GM19463 (cell line): ENCODE measurements at regions not wholly inside any gene's neighbourhood (a gene's known extent, or its start where the extent isn't known, plus 50 kb on each side); places are given as distances from the start of the nearest gene placed in this dataset.
"Not testable (repeated sequence)": the region's sequence is repeated elsewhere in the genome, so short reads cannot be mapped to it uniquely, and the experiment has no call there.

Experiments
- ATAC-seq: cut with Tn5 transposase; IDR thresholded peaks from one replicate; pipeline ENCODE4 v1.9.1; 2021; ENCODE audit warnings: mild to moderate bottlenecking, moderate library complexity; ENCODE audit not compliant: unreplicated experiment

DNA sequence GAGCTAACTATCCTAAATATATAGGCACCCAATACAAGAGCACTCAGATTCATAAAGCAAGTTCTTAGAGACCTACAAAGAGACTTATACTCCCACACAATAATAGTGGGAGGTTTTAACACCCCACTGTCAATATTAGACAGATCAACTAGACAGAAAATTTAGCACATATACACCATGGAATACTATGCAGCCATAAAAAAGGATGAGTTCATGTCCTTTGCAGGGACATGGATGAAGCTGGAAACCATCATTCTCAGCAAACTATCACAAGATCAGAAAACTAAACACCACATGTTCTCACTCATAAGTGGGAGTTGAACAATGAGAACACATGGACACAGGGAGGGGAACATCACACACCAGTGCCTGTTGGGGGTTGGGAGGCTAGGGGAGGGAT, 358.9 kb upstream of the KCND2 start:
- not testable (repeated sequence) for ATAC-seq

DNA sequence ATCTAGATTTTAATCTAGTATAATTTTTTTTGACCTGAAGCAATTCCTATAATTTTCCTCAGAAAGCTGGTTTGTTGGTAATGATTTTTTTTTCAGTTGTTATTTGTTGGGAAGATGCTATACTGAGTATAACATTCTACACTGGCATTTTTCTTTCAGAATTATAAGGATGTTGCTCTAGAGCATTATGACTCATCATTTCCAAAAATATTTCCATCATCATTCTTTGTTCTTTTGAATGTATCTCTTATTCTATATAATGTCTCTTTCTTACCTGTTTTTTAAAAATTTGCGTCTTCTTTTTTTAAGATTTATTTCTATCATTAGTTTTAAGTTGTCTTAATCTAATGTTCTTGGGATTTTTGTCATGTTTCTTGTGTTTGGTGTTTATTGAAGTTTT, 356.5 kb upstream of the KCND2 start:
- ATAC-seq, result no peak

DNA sequence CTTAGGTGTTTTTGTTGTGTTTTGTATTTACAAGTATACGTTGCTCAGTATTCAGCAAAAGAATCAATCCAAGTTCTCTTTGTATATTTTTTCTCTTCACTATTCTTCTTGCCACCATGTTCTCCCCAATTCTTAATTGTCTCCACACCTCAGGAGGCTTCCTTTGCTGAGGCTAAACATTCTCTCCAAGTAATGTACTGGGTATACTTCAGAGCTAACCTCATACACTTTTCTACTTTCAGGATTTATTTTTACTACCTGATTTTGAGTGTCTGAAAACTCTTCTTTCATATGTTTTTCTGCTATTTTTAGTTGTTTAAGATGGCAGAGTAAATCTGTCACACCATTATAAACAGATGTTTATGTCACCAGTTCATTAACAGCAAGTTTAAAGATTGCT, 354.8 kb upstream of the KCND2 start:
- no peak for ATAC-seq

DNA sequence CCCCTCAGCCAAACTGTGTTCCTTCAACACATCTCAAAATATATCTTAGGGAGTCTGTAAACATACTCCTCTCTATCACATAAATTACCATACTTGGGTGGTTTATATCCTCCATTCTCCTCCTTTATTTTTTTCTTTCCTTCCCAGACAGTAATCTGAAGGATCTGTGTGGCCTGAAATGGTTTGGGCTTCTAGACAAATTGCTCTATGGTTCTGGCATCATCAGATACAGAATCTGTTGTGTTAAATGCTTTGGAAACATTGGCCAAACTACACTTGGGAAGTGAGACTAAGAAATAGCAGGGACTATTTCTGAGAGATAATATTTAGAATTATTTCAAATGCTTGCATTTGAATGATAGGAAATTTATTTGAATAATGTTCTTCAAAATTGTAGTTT, 353.0 kb upstream of the KCND2 start:
- ATAC-seq, result no peak

DNA sequence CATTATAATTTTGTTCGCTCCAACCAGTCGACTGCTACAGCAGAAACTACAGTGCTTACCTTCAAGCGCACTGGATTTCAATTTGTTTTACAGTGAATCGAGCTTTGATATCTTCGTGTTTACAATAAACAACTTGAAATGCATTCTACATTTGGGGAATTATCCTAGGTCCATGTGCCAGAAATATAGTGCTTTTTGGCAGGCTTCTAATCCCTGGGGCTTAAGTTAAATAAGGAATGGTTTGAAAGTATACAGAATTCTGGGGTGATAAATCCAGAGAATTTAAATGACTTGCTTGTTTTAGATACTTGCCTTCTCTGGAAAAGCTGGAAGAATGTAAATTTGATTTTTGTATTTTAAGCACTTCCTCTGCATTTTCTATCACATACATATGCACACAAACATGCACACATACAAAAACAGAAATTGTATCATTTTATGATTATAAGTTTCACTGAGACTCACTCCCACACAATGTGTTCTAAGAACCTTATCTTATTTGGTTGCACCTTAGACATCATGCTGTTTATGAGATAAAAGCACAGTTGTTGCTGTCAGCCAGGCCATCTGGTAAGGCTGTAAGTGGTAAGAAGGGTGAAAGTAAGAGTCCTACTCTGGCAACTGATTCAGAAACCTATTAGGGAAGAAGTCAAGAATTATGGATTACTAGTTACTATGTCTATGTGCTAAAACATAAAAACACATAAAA, 347.2 kb upstream of the KCND2 start:
- no peak for ATAC-seq

DNA sequence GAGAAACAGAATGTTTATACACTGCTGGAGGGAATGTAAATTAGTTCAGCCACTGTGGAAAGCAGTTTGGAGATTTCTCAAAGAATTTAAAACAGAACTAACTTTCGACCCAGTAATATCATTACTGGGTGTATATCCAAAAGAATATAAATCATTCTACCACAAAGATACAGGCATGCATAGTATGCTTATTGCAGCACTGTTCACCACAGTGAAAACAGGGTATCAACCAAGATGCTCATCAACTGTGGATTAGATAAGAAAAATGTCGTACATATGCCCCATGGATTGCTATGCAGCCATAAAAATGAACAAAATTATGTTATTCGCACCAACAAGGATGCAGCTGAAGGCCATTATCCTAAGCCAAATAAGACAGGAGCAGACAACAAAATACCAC, 343.1 kb upstream of the KCND2 start:
- ATAC-seq, result no peak

DNA sequence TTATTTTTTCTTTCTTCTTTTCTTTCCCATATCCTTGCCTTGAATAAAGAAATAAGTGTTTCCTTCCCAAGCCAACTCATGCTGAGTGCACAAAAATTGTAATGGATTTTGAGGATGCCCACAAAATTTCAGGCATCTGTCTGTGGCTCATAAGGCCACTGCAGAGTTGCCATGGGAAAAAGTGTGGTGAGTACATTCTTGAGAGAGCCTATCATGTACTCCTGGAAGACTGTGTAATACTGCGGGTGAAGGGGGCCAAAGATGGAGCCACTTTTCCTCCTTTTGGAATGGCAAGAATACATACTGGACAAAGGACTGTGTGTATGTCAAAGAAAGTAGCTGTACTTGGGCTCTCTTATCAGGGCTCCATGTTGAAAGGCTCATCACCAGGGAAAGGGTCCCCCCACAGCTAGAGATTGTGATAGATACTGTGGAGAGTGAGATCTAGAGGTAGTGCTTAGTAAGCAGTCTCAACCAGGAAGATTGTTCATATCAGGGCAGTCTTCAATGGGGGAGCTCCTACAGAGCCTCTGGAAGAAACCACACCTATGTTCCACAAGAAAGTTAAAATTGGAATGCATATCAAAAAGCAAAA, 341.6 kb upstream of the KCND2 start:
- no peak for ATAC-seq

DNA sequence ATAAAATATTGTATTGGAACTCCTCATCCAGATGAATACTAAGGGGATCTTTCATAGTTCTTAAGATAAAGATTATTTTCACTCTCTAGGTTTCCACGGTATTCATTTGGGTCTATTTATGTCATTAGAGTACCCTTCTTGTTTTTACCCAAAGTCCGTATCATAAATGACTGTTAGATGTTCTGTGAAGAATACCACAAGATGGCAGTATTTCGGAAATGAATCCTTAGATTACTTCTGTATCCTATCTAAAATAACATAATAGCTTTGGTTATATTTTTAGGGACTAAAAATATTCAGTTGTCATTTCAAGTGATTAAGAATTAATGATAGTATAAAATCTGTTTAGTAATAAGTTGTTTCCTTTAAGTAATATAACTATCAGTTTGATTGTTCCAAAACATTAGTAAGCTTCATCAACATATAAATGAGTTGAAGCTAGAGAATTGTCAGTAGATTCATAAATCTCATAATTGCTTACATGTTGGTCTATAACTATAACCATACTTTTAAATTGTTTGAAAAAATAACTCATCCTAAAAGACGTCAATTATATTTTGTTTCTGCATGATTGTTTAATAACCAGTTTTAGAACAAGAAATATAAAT, 337.5 kb upstream of the KCND2 start:
- ATAC-seq, result no peak

DNA sequence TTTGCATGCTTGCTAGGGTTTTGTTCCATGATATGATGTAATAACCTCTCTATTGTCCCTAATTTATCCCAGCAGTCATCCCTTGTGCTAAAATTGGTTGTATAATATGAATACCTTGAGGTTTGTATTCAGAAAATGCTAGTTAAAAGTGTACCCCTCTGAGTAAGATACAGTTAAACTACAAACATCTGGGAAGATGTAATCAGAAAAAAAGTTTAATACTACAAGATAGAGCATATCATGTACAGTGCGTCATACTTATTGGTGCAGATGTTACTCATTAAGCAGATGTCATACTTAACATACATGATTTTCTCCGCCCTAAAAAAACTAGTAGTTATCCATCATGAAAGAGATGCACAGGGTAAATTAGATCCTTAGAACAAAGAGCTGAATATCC, 336.1 kb upstream of the KCND2 start:
- ATAC-seq, result no peak

DNA sequence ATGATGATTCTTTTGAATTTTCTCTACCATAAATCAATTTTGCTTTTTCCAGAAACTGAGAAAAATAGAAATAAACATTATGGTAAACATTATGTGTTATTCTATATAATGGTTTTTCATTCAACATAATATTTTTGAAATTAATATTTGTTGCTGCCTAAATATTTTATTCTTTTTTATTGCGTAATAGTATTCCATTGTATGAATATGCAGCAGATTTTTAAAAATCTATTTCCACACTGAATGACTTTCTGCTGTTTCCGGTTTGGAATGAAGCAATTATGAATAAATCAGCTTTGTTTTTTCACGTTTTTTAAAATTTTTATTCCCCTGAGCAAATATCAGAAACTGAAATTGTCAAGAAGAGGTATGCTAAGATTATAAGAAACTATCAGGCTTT, 335.2 kb upstream of the KCND2 start:
- no peak for ATAC-seq

DNA sequence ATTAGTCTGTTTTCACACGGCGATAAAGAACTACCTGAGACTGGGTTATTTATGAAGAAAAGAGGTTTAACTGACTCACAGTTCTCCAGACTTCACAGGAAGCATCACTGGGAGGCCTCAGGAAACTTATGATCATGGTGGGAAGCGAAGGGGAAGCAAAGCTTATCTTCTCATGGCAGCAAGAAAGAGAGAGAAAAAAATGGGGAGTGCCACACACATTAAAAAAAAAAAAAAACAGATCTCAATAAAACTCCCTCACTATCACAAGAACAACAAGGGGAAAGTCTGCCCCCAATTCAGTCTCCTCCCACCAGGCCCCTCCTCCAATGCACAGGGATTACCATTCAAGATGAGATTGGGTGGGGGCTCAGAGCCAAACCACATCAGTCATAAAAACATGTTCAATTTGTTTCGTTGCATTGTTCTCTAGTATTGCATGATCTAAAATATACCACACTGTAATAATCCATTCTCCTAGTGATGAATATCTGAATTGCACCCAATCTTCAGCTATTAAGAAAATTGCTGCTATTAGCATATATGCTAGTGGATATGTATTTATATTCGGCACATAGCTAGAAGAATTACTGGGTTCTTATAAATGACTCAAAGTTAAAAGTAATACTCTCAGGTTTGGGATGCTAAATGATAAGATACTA, 328.9 kb upstream of the KCND2 start:
- ATAC-seq, result no peak

DNA sequence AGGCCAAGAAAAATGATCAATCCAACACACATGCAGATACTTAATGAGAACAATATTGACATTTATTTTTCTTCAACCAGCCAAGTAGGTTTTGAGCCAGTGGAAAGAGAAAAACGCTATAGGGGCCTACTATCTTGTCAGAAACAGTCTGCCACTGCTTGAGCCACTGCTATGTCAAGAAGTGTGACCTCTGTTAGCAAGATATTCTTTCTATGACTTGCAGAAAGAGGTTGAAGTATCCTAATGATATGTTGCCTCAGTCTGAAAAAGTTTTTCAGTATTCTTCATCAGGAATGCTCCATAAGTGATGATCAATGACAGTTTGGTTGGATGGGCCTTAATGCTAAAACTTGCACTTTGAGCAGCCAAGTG, 328.4 kb upstream of the KCND2 start:
- no peak for ATAC-seq

DNA sequence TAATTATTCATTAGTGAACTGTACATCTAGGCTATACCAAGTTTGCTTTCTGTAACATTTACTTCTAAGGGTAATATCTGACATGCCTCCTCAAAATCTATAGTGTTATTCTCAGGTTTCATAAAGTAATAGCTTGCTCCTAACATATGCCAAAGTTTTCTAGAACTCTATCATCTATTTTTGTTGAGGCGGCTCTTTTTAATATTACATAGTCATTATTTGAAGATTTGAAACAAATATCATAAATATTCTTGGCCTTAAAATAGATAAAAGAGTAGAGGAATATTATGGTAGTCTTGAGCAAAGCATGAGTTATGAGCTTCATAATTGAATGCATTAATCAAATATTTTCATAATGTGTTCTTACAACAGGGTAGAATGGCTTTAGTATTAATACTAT, 327.2 kb upstream of the KCND2 start:
- ATAC-seq, result no peak

DNA sequence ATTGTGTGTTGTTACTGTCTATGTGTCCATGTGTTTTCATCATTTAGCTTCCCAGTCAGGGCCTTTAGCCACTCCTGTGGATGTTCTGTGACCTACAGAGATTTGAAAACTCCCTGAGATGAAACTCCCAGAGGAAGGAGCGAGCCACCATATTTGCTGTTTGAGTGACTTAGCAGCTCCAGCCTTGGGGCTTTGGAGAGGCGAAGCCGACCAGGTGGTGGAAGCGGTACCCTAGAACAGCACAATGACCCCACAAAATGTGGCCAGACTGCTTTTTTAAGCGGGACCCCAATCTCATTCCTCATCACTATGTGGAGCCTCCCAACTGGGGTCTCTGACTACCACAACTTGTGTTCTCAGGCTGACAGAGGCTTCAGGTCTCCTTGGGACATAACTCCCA, 323.9 kb upstream of the KCND2 start:
- no peak for ATAC-seq

DNA sequence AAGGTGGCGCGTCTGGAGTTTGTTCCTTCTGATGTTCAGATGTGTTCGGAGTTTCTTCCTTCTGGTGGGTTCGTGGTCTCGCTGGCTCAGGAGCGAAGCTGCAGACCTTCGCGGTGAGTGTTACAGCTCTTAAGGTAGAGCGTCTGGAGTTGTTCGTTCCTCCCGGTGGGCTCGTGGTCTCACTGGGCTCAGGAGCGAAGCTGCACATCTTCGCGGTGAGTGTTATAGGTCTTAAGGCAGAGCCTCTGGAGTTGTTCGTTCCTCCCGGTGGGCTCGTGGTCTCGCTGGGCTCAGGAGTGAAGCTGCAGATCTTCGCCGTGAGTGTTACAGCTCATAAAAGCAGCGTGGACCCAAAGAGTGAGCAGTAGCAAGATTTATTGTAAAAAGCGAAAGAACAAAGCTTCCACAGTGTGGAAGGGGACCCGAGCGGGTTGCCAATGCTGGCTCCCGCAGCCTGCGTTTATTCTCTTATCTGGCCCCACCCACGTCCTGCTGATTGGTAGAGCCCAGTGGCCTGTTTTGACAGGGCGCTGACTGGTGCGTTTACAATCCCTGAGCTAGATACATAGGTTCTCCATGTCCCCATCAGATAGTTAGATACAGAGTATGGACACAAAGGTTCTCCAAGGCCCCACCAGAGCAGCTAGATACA, 322.5 kb upstream of the KCND2 start:
- ATAC-seq, result not testable (repeated sequence)

DNA sequence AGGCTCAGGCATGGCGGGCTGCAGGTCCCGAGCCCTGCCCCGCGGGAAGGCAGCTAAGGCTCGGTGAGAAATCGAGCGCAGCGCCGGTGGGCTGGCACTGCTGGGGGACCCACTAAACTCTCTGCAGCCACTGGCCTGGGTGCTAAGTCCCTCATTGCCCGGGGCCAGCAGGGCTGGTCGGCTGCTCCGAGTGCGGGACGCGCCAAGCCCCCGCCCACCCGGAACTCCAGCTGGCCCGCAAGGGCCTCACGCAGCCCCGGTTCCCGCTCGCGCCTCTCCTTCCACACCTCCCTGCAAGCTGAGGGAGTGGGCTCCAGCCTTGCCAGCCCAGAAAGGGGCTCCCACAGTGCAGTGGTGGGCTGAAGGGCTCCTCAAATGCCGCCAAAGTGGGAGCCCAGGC, 321.4 kb upstream of the KCND2 start:
- not testable (repeated sequence) for ATAC-seq

DNA sequence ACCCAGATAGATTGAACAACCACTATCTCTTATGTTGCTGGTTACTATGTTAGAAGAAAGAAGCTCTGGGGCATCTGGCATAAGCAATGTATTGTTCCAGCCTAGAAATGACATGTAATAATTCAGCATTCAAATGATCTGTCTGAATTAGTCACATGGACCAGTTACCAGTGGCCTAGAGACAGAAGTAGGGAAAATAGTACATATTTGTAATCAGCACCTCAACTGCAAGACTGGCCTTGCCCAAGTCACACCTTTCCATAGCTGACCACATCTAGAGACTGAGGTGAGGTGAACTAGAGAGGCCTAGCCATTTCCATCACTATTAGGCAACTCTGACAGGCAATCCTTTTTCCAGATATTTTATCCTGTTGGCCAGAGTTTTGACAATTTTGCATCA, 315.6 kb upstream of the KCND2 start:
- no peak for ATAC-seq

DNA sequence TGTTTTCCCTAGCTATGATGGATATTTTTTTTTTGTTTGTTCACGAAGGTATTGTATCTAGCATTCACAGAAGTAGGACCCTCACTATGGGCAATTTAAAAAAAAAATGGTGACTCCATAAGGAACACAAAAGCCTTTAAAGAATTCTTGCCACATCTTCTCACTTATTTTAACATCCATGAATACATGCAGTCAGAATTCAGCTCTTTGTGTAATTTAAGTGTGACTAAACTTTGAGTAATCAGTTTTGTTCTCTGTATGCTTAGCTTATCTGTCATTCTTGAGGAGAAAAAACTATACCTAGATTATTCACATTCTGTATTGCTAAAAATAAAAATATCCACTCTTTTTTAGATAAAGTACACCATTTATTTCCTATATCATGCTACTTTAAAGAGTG, 313.2 kb upstream of the KCND2 start:
- ATAC-seq, result no peak

DNA sequence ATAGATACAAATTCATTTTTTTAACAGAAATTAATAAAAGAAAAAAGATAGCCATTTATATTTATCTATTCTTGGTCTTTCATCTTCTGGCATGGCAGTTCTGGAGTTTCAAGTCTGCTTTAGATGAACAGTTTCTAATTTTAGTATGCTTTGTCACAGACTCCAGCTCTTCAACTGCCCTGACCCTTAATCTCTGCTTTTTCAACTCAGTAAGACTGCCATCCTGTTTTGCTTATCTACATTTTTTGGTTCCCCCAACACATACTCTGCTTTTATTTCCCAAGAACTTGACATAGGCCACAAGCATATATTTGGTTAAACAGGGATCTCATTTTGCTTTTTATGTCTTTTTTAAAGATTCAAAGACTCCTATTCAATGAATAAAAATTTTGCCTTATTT, 309.3 kb upstream of the KCND2 start:
- no peak for ATAC-seq

DNA sequence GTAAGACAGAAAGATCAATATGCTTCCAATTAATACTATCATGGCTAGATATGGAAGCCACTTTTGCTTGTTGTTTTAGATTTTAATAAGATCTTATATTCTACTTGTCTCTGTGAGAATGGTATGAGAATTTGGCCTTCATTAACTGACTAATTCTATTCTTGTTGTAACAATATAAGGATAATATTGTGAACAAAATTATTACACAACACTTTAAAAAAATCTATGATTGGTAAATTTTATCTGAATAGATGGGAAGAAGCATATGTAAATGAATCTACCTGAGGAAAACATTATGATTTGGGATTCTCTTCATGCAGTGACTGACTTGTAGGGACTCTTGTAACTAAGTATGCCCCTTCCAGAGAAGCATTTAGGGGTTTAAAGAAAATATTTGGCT, 308.9 kb upstream of the KCND2 start:
- ATAC-seq, result no peak

DNA sequence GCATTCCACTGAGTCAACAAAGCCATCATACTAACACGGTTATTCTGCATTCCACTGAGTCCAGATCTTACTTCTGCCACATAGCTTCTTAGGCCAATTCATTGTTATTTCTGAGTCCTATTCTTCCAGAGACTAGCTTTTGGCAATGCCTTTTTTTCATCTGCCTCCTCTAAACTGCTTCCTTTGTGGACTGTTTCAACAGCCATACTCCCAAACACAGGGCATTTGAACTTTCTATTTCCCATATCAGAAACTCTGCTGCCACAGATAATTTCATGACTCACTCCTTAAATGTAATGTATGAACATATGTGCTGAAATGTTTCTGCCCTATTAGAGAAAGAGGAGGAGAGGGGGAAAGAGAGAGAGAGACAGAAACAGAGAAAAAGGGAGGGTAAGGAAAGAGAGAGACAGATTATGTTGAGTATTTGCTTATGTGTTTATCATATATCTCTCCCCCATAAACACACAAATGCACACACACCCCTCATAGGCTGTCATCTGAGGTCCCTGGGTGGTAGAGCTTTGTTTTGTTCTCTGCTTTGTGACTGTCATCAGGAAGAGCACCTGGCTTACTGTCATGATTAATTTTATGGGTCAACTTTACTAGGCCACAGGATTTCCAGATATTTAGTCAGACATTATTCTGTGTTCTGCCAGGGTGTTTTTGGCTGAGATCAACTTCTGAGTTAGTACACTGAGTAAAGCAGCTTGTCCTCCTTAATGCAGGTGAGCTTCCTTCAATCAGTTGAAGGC, 308.0 kb upstream of the KCND2 start:
- ATAC-seq, result no peak
